HL-60 (cell line): ENCODE measurements at regions not wholly inside any gene's neighbourhood (a gene's known extent, or its start where the extent isn't known, plus 50 kb on each side); places are given as distances from the start of the nearest gene placed in this dataset.

Experiments used
- CTCF ChIP-seq: IDR thresholded peaks from one replicate; pipeline ENCODE4 v1.5.1; 2011; ENCODE audit warnings: low read length, control low read depth, inconsistent platforms; ENCODE audit not compliant: insufficient read depth
- TF ChIP-seq, protein P1 (sequence below): IDR thresholded peaks from 2 replicates; pipeline ENCODE4 v1.6.1; 2012; ENCODE audit warnings: low read depth; ENCODE audit not compliant: insufficient replicate concordance

- no peak for TF ChIP-seq CTCF
- TF ChIP-seq, protein P1, sequence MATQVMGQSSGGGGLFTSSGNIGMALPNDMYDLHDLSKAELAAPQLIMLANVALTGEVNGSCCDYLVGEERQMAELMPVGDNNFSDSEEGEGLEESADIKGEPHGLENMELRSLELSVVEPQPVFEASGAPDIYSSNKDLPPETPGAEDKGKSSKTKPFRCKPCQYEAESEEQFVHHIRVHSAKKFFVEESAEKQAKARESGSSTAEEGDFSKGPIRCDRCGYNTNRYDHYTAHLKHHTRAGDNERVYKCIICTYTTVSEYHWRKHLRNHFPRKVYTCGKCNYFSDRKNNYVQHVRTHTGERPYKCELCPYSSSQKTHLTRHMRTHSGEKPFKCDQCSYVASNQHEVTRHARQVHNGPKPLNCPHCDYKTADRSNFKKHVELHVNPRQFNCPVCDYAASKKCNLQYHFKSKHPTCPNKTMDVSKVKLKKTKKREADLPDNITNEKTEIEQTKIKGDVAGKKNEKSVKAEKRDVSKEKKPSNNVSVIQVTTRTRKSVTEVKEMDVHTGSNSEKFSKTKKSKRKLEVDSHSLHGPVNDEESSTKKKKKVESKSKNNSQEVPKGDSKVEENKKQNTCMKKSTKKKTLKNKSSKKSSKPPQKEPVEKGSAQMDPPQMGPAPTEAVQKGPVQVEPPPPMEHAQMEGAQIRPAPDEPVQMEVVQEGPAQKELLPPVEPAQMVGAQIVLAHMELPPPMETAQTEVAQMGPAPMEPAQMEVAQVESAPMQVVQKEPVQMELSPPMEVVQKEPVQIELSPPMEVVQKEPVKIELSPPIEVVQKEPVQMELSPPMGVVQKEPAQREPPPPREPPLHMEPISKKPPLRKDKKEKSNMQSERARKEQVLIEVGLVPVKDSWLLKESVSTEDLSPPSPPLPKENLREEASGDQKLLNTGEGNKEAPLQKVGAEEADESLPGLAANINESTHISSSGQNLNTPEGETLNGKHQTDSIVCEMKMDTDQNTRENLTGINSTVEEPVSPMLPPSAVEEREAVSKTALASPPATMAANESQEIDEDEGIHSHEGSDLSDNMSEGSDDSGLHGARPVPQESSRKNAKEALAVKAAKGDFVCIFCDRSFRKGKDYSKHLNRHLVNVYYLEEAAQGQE = no peak
Observed at GRCh38 chrX:95911062-95911461, 773.6 kb upstream of the DIAPH2 start.
